ENCODE measurements at regions not wholly inside any gene's neighbourhood (a gene's known extent, or its start where the extent isn't known, plus 50 kb on each side); places are given as distances from the start of the nearest gene placed in this dataset.

DNA sequence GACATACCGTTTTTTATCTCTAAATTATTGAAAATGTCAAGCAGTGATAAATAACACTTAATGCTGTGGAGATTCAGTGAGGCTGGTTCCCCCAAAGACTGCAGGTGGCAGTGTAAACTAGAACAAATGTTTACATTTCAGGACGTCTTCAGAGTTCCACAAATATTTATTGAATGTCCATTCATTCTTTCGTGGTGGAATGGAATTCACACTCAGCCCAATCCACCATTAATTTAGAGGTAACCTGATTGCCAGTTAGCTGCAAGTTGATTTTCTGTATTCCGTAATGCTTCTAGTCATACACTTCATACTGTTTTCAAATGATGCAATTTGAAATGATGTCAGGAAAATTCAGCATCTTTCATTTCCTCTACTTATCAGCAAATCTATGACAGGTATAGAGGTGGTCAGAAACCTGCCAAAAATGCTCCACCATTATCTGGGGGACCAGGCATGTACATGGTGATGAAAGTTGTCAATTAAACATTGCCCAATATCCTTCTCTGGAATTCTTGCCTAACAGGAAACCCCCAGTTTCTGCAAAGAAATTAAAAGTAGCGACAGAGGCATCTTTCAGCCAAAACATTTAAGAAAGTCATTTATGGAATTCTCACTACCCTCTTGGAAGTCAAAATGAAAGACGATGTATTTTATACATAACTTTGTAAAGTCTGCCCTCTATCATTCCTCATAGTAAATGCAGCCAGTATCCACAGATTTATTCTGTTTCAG is 94.3 kb upstream of the BMAL1 start:
- no peak overlapping the region for H3K27ac Mint-ChIP-seq
- H3K4me1 Mint-ChIP-seq: no peaks in the 10 kb centered on the region
- no peaks in the 10 kb centered on the region for H3K36me3 Mint-ChIP-seq (ENCODE audit: low read depth)
- H3K4me3 Mint-ChIP-seq: no peak overlapping the region
- TF ChIP-seq, protein P1, sequence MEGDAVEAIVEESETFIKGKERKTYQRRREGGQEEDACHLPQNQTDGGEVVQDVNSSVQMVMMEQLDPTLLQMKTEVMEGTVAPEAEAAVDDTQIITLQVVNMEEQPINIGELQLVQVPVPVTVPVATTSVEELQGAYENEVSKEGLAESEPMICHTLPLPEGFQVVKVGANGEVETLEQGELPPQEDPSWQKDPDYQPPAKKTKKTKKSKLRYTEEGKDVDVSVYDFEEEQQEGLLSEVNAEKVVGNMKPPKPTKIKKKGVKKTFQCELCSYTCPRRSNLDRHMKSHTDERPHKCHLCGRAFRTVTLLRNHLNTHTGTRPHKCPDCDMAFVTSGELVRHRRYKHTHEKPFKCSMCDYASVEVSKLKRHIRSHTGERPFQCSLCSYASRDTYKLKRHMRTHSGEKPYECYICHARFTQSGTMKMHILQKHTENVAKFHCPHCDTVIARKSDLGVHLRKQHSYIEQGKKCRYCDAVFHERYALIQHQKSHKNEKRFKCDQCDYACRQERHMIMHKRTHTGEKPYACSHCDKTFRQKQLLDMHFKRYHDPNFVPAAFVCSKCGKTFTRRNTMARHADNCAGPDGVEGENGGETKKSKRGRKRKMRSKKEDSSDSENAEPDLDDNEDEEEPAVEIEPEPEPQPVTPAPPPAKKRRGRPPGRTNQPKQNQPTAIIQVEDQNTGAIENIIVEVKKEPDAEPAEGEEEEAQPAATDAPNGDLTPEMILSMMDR (IDR thresholded peaks at IDR 0.05; ENCODE audit: unreplicated experiment in 3 of 3): peak; percentile 42 to 50 (median 45)
- no peaks in the 10 kb centered on the region for H3K27me3 Mint-ChIP-seq (ENCODE audit: low read depth)
- H3K9me3 Mint-ChIP-seq: peaks cover 19% of the 10 kb centered on the region

DNA sequence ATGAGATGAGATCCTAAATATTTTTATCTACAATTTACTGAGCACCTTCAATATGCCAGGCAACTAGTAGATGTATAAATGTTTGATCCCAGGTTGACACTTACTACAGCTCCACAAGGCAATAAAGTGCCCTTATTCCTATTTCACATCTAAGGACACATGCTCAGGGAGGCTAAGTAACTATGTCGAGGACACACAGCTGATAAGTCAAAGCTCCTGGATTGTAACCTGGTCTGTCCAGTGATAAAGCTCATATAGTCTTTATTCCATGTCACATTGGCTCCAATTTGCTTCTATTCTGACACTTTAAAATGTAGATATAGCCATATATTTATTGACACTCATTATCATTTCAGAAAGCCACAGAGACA is 93.8 kb upstream of the BMAL1 start:
- no peaks in the 10 kb centered on the region for H3K36me3 Mint-ChIP-seq (ENCODE audit: low read depth)
- no peaks in the 10 kb centered on the region for H3K27me3 Mint-ChIP-seq (ENCODE audit: low read depth)
- no peaks in the 10 kb centered on the region for H3K4me1 Mint-ChIP-seq
- no peak overlapping the region for H3K4me3 Mint-ChIP-seq
- peaks cover 24% of the 10 kb centered on the region for H3K9me3 Mint-ChIP-seq
- no peak overlapping the region for H3K27ac Mint-ChIP-seq
- TF ChIP-seq, protein P1 (IDR thresholded peaks at IDR 0.05; ENCODE audit: unreplicated experiment in 3 of 3): no peak

DNA sequence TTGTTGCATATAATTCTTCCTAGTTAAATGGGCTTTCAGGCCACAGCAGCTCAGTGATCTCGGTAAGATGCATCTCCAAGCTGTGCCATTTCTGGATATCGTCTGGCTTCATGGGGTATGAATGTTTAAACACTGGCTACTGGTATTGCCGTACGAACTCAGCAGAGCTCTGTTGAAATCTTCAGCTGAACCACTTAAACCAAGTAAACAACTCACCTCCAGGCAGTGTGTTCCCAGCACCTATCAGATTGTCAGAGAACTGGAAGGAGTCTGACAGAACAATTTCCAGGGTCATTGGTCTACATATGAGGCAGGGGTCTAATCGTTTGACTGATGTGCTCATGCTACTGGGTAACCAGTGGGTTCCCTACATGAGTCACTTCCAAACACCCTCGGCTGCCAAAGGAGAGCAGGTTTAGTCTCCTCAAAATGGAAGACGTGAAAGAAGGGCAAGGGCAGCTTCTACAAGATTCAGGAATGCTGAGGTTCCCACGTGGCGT is 93.2 kb upstream of the BMAL1 start:
- Mint-ChIP-seq H3K4me3 (no peak overlapping the region), H3K9me3 (peaks cover 26% of the 10 kb centered on the region), H3K4me1 (no peaks in the 10 kb centered on the region), H3K27me3 (ENCODE audit: low read depth) (no peaks in the 10 kb centered on the region), H3K27ac (no peak overlapping the region), H3K36me3 (ENCODE audit: low read depth) (no peaks in the 10 kb centered on the region)
- TF ChIP-seq, protein P1 (IDR thresholded peaks at IDR 0.05; ENCODE audit: unreplicated experiment in 3 of 3): no peak

DNA sequence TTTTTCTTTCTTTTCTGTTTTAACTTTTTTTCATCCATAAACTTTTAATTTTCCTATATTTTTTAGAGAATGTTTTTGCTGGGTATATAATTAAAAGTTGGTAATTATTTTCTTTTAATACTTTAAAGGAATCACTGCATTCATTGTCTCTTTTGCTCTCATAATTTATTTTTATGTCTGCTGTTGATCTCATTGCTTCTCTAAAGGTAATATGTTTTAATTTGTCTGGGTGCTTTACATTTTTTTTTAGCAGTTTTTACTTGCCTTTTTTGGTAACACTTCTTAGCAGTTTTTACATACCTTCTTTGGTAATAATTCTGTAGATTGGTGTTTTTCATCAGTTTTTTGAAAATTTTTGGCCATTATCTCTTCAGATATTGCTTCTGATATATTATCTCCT is 89.4 kb upstream of the BMAL1 start:
- Mint-ChIP-seq H3K36me3 (ENCODE audit: low read depth) (no peaks in the 10 kb centered on the region), H3K27me3 (ENCODE audit: low read depth) (no peaks in the 10 kb centered on the region), H3K27ac (no peak overlapping the region), H3K4me1 (no peaks in the 10 kb centered on the region), H3K4me3 (no peak overlapping the region), H3K9me3 (peaks cover 39% of the 10 kb centered on the region)
- TF ChIP-seq, protein P1 (IDR thresholded peaks at IDR 0.05; ENCODE audit: unreplicated experiment in 3 of 3): no peak

DNA sequence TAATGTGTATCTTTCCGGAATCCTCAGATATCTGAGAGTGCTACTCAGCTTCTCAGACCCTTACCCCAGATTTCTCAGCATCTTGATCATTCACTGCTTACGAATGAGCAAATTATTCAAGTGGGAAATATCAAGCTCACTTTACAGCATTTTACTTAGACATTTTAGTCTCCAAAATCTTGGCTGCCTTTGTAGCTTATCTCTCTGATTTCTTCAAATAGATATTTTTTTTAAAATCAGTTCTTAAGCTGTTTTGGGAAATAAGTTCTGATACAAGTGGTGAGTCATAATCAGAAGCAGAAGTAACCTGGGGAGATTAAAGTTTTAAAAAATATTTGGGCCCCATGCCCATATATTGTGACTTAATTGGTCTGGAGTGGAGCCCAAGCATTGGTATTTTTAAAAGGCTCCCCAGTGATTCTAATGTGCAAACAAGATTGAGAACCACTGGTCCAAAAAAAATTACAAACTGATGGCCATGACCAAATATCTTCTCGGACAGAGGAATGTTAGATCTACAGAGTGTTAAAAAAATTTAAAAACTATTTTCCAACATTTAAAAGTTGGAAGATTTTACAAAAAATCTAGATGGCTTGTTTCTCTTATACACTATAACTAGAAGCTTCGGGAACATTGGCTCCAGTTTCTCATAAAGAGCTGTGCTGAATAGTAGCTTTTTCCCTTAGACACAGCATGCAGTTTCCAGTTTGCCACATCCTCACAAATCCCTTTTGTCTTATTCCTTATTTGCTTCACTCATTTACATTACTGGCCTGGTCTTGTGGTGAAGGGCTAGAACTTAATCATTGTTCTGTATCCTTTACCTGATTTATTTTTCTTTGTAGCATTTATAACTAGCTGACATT is 87.8 kb upstream of the BMAL1 start:
- no peak overlapping the region for H3K27ac Mint-ChIP-seq
- H3K27me3 Mint-ChIP-seq (ENCODE audit: low read depth): no peaks in the 10 kb centered on the region
- peaks cover 39% of the 10 kb centered on the region for H3K9me3 Mint-ChIP-seq
- TF ChIP-seq, protein P1 (IDR thresholded peaks at IDR 0.05; ENCODE audit: unreplicated experiment in 3 of 3): no peak
- H3K36me3 Mint-ChIP-seq (ENCODE audit: low read depth): no peaks in the 10 kb centered on the region
- H3K4me3 Mint-ChIP-seq: no peak overlapping the region
- H3K4me1 Mint-ChIP-seq: no peaks in the 10 kb centered on the region

Data from nephron (organoid).